Large intestine (tissue), 3 donors: ENCODE measurements at regions not wholly inside any gene's neighbourhood (a gene's known extent, or its start where the extent isn't known, plus 50 kb on each side); places are given as distances from the start of the nearest gene placed in this dataset.

Experiments used
- DNase-seq, 2 donors: peaks; one replicate each; pipeline versions ENCODE4 v3.0.0 to v3.0.0-alpha.2; 2013
- H3K27ac ChIP-seq: one replicate; pipeline ENCODE4 v1.5.1; 2013; ENCODE audit warnings: low read length
- H3K27me3 ChIP-seq: 2 replicates; pipeline ENCODE4 v1.6.1; 2013; ENCODE audit warnings: low read length; ENCODE audit not compliant: control insufficient read depth, insufficient read depth
- H3K36me3 ChIP-seq: 2 replicates; pipeline ENCODE4 v1.6.1; 2013; ENCODE audit warnings: low read length; ENCODE audit not compliant: control insufficient read depth, insufficient read depth
- H3K4me1 ChIP-seq: one replicate; pipeline ENCODE4 v1.6.1; 2013; ENCODE audit warnings: low read length; ENCODE audit not compliant: control insufficient read depth, insufficient read depth
- H3K4me3 ChIP-seq: one replicate; pipeline ENCODE4 v1.5.1; 2013; ENCODE audit warnings: low read length
- H3K9me3 ChIP-seq: one replicate; pipeline ENCODE4 v1.6.1; 2013; ENCODE audit warnings: mild to moderate bottlenecking, low read depth, low read length, moderate library complexity; ENCODE audit not compliant: control insufficient read depth
- WGBS: methylation state at CpG from one replicate; pipeline ENCODE4 v1.1.5; 2013; ENCODE audit warnings: low lambda C conversion rate; ENCODE audit not compliant: insufficient coverage; 5-methylcytosine and 5-hydroxymethylcytosine counted together

DNA sequence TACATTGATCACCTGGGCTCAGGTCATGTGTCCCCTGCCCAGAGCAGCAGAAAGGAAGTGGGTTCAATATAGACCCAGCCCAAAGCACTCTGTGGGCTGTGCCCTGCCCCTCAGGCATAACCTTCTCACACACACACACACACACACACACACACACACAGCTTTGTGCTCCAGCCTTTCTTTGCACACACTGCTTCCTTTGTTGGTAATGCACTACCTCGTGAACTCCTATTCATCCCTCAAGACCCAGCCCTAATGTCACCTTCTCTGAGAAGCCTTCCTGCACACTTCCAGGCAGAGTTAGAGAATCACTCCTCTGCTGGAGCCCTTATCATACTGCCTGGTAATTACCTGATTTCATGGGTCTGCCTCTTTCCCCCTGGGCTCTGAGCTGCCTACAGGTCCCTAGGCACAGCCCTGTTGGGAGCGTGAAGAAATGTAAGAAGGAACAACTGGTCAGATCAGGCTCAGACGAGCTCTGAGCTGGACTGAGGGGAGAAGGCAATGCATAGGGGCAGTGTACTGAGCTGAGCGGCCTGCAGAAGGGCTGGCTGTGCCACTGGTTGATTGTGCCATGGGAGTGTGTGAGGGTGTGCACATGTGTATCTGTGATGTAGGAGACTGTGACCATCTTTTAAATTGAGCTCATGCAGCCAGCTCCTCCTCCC is 210.3 kb downstream of the GLI2 start:
- WGBS: no CpG with 5 or more reads among the region's 4 CpGs

DNA sequence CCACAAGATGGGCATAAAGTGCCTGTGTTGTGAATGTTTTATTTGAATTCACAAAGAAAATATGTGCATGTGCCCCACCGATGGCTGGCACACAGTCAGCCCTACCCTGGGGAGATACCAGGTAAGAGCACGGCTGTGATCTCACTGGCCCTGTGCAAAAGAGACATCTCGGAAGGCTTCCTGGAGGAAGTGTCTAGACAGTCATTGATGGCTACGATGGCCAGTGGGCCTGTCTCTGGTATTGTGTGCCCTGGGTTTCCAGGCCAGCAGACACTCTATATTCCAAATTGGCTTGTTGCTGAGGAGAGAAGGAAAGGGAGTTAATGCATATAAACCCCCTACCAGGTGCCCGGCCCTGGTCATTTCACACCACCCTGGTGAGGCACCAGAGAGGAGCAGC is 211.7 kb downstream of the GLI2 start:
- Histone ChIP-seq H3K27me3 (peaks cover 16% of the 10 kb centered on the region), H3K36me3 (no peaks in the 10 kb centered on the region), H3K4me1 (no peaks in the 10 kb centered on the region), H3K4me3 (no peak overlapping the region), H3K9me3 (no peaks in the 10 kb centered on the region), H3K27ac (no peak overlapping the region)
- no CpG with 5 or more reads among the region's 5 CpGs for WGBS
- DNase-seq: no peak

More for the DNA sequence above, 210.3 kb downstream of the GLI2 start:
- Histone ChIP-seq H3K27ac (no peak overlapping the region), H3K4me1 (no peaks in the 10 kb centered on the region), H3K27me3 (peaks cover 29% of the 10 kb centered on the region), H3K9me3 (no peaks in the 10 kb centered on the region), H3K4me3 (no peak overlapping the region), H3K36me3 (no peaks in the 10 kb centered on the region)
- no peak for DNase-seq

DNA sequence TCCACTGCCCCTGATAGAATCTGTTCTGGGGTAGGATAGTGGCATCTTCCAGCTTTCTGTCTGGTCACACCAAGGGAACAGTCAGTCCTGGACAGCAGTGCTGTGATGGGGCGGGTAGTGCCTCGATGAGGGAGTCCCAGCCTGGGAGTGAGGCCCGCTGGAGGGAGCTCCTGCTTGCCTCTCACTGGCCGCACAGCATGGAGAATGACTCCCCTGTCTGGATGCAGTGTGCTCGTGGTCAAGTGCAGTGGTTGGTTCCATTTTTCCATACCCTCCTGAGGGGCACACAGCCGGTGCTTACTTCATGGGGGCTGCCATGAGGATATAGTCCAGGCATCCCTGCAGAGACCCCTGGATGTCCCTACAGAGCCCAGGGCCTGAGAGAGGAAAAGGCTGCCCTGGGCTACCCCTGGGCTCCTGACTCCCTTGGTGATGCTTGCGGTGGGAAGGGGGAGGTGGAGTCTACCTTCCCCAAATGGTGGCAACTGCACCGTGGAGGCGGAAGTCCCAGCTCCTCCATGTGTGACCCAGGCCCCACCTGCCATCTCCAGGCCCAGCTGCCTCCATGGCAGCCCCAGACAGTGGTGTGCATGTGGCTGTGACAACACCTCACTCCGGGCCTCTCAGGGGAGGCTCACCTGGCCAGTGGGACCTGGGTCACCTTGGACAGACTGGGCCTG is 212.5 kb downstream of the GLI2 start:
- Histone ChIP-seq H3K36me3 (no peaks in the 10 kb centered on the region), H3K4me1 (no peaks in the 10 kb centered on the region), H3K27me3 (peaks cover 12% of the 10 kb centered on the region), H3K9me3 (no peaks in the 10 kb centered on the region), H3K27ac (no peak overlapping the region), H3K4me3 (no peak overlapping the region)
- no peak for DNase-seq
- WGBS: no CpG with 5 or more reads among the region's 10 CpGs

DNA sequence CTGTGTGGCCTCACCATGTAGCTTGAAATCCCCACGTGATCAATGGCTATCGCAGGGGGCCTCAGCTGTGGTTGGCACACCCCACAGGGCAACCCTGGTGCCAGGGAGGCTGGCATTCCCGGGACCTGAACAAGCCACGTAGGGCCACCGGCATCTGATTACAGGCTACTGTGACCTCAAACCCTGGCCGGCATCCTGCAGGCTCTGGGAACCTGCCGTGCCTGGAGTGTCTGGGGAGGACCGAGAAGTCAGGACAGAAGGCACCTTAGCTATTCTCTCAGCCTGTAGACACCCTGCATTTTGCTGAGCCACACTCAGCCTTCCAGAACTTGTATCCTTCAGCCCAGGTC is 213.0 kb downstream of the GLI2 start:
- no peaks in the 10 kb centered on the region for H3K36me3 ChIP-seq
- WGBS: no CpG with 5 or more reads among the region's 8 CpGs
- no peak for DNase-seq
- peaks cover 10% of the 10 kb centered on the region for H3K27me3 ChIP-seq
- no peaks in the 10 kb centered on the region for H3K9me3 ChIP-seq
- no peak overlapping the region for H3K27ac ChIP-seq
- no peaks in the 10 kb centered on the region for H3K4me1 ChIP-seq
- no peak overlapping the region for H3K4me3 ChIP-seq

DNA sequence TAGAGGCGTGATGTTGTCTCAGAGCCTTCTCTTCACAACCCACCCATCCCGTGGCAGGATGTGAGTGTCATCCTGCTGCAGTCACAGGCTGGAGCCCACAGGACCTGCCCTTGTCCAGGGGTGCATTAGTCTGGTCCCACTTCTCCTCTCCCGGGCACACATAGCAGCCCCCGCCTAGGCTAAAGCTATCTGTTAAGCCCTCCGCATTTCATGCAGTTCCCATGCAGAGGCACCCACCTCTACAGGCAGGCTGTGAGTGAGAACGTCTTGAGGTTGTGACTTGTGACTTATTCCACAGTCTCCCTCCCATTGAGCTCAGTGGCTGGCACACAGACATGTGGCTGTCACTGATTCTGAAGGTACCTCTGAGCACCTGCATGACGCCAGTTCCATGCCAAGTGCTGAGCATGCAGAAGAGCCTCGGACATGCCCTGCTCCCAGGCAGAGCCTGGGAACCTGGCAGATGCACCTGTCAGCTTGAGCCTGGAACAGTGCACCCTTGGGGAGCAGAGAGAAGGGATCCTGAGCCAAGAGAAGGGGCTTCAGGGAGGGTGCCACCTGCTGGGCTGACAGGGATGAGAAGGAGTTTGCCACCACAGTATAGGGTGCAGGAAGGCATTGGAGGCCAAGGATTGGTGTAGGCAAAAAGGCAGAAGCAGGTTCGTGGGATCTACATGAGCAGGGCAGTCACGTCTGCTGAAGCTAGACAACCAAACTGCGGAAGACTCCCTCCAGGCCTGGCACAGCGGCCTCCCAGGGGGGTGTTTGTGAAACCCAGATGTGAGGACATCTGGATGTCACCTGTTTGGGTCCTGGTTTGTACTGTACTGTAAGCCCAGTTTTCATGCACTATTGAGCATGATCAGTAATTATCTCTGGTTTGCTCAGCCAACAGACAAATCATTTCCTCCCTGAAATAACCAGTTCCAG is 213.6 kb downstream of the GLI2 start:
- WGBS: no CpG with 5 or more reads among the region's 12 CpGs

DNA sequence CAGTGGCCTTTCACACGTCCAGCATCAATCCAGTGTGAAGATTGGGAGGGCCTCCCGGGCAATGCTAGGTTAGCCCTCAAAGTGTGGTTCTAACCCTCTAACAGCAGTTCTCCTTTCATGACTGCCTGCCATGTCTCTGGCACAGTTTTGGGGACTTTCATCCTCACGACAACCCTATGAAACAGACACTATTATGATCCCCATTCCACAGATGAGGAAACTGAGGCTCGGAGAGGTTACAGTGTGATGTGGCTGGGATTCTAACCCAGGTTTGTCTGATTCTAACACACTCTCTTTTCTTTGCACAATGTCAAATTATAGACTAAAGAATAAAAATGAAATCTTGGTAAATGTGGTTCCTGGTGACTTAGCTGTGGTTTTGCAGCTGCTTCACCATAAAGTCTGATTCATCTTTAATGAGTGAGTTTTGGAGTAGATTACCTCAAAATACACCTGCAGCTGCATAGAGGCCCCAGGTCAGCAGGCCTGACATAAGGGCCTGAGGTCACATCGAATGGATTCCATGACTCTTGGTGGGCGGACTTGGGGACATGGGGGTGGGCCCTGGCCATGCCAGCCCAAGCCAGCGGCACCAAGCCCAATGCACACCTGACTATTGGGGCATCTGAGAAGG is 214.4 kb downstream of the GLI2 start:
- DNase-seq: no peak
- peaks cover 10% of the 10 kb centered on the region for H3K27me3 ChIP-seq
- no peaks in the 10 kb centered on the region for H3K9me3 ChIP-seq
- H3K4me3 ChIP-seq: no peak overlapping the region
- H3K36me3 ChIP-seq: no peaks in the 10 kb centered on the region
- WGBS: no CpG with 5 or more reads among the region's 7 CpGs
- no peaks in the 10 kb centered on the region for H3K4me1 ChIP-seq
- H3K27ac ChIP-seq: no peak overlapping the region

More for the DNA sequence above, 213.6 kb downstream of the GLI2 start:
- Histone ChIP-seq H3K4me1 (no peaks in the 10 kb centered on the region), H3K27me3 (peaks cover 10% of the 10 kb centered on the region), H3K27ac (no peak overlapping the region), H3K36me3 (no peaks in the 10 kb centered on the region), H3K9me3 (no peaks in the 10 kb centered on the region), H3K4me3 (no peak overlapping the region)
- no peak for DNase-seq

DNA sequence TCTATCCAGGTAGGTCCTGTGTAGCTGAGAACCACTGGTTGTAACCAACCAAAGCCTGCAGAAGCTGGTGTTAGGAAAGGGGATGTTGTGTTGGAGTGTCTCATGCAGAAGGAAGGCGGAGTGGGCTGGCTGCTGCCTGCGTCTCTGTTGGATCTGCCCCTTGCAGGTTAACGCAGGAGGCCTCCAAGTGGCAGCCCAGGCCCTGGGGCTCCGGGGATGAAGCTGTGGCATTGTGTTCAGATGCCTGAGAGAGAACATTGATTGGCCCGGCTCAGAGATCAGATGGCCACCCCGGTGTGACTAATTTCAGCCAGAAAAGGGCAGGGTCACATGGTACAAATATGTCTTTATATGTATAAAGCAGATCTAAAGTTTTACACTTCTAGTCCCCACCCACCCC is 216.0 kb downstream of the GLI2 start:
- no peaks in the 10 kb centered on the region for H3K4me1 ChIP-seq
- H3K27me3 ChIP-seq: peaks cover 15% of the 10 kb centered on the region
- H3K36me3 ChIP-seq: no peaks in the 10 kb centered on the region
- H3K9me3 ChIP-seq: no peaks in the 10 kb centered on the region
- no peak overlapping the region for H3K4me3 ChIP-seq
- H3K27ac ChIP-seq: no peak overlapping the region
- DNase-seq: no peak
- WGBS: no CpG with 5 or more reads among the region's 6 CpGs

DNA sequence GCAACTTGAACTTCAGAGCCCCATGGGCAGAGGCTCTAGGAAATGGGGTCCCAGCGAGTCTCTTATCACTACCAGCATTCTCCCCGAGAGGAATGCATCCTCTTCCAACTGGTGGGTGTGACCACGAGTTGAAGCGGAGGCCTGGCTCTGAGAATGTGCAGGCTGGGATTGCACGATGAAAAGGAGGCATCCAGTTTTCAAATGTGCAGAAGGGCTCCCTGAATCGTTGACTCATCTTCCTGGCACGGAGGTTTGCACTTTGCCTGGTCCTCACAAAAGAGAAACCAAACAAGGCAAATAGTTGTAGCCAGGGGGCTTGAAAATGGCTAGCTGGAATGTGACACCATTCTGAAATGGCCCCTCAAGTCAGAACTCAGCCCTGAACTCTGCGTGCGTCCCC is 216.7 kb downstream of the GLI2 start:
- H3K9me3 ChIP-seq: no peaks in the 10 kb centered on the region
- H3K4me3 ChIP-seq: no peak overlapping the region
- H3K27ac ChIP-seq: no peak overlapping the region
- no peaks in the 10 kb centered on the region for H3K36me3 ChIP-seq
- peaks cover 15% of the 10 kb centered on the region for H3K27me3 ChIP-seq
- no peak for DNase-seq
- WGBS: no CpG with 5 or more reads among the region's 9 CpGs
- H3K4me1 ChIP-seq: no peaks in the 10 kb centered on the region

DNA sequence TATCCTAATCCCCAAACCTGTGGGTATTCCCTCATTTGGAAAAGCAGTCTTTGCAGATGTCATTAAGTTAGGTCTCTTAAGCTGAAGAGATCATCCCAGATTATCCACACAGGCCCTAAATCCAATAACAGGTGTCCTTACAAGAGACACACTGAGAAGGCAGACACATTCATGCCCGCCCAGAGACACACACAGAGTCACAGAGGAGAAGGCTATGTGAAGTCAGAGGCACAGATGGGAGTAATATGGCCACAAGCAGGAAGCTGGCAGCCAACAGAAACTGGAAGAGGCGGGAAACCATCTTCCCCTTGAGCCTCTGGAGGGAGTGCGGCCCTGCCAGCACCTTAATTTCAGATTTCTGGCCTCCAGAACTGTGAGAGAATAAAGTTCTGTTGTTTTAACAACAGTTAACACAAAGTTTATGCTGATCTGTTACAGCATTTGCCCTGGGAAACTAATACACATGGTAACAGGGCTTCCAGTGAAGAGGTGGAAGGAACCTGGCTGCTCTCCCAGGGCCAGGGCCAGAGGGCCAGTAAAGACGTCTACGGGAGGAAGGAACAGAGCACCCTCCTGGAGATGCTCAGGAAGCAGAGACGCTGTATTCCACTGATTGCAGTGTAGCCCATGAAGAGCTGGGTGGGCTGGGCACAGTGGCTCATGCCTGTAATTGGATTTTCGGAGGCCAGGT is 217.5 kb downstream of the GLI2 start:
- Histone ChIP-seq H3K27ac (no peak overlapping the region), H3K36me3 (no peaks in the 10 kb centered on the region), H3K4me1 (no peaks in the 10 kb centered on the region), H3K4me3 (no peak overlapping the region), H3K27me3 (peaks cover 15% of the 10 kb centered on the region), H3K9me3 (no peaks in the 10 kb centered on the region)
- DNase-seq: no peak
- WGBS: 100% methylated on average over 1 of the region's 7 CpGs
